ENCODE measurements at regions not wholly inside any gene's neighbourhood (a gene's known extent, or its start where the extent isn't known, plus 50 kb on each side); places are given as distances from the start of the nearest gene placed in this dataset.

DNA sequence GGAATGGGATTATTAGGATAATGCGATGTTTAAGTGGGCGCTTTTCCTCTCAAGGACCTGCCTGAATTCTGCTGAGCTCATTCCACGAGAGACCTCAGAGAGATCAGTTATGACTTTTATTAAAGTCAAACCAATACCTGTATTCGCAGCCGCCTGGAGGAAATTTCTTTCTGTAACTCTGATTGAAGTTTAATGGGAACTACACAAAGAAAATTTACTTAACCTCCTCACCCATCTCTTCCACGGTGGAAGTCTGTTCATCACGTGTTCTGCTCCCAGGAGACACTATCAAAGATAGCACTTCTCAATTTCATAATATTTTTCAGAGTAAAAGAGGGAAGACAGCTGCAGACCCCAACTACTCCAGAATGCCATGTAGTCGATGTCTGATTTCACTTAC, 334.7 kb upstream of the POU3F1 start:
- TF ChIP-seq CTCF (IDR thresholded peaks at IDR 0.05) (no peak), POLR2A (IDR thresholded peaks at IDR 0.05) (no peak)
- Histone ChIP-seq H3K27ac (no peak overlapping the region), H3K9me3 (replicated peaks in 1 of 3) (no peaks in the 10 kb centered on the region), H3K4me1 (replicated peaks in 1 of 2) (no peaks in the 10 kb centered on the region), H3K4me3 (no peak overlapping the region), H3K36me3 (replicated peaks in 1 of 2) (no peaks in the 10 kb centered on the region), H3K27me3 (peaks cover 4% of the 10 kb centered on the region)
- intact Hi-C loops (cut with DNase I): no loop called here
- no peak for DNase-seq
- 55 to 60% (median 57%) methylated on average over 8 of the region's 8 CpGs for WGBS, 4 donors

DNA sequence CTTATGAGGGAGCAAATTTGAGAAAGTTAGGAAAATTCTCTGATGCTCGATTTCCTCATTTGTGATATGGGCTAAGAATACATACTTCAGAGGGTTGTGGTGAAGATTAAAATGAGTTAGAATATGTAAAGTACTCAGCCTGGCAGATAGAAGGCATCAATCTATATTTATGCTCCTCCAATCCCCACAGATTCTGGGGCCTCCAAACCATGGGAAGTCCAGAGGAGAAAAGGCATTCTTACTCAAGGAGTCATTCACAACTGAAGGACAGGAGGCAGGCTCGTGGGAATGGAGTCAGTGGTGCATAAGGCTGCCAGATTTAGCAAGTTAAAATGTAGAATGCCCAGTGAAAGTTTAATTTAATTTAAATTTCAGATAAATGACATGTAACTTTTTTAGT, 330.0 kb upstream of the POU3F1 start:
- Histone ChIP-seq H3K9me3 (replicated peaks in 1 of 3) (no peaks in the 10 kb centered on the region), H3K27me3 (peaks cover 2% of the 10 kb centered on the region), H3K4me3 (no peak overlapping the region), H3K36me3 (replicated peaks in 1 of 2) (no peaks in the 10 kb centered on the region), H3K27ac (no peak overlapping the region), H3K4me1 (replicated peaks in 1 of 2) (no peaks in the 10 kb centered on the region)
- 46 to 62% (median 58%) methylated on average over 2 of the region's 2 CpGs for WGBS, 4 donors
- TF ChIP-seq CTCF (IDR thresholded peaks at IDR 0.05) (no peak), POLR2A (IDR thresholded peaks at IDR 0.05) (no peak)
- intact Hi-C loops (cut with DNase I): no loop called here
- DNase-seq: no peak

GRCh38 chr1:38375035-38375434, 328.4 kb upstream of the POU3F1 start:
- Histone ChIP-seq H3K36me3 (replicated peaks in 1 of 2) (no peaks in the 10 kb centered on the region), H3K27ac (no peak overlapping the region), H3K9me3 (replicated peaks in 1 of 3) (no peaks in the 10 kb centered on the region), H3K4me3 (no peak overlapping the region), H3K27me3 (no peaks in the 10 kb centered on the region), H3K4me1 (replicated peaks in 1 of 2) (no peaks in the 10 kb centered on the region)
- no peak for DNase-seq
- TF ChIP-seq POLR2A (IDR thresholded peaks at IDR 0.05): no peak
- no peak for TF ChIP-seq CTCF (IDR thresholded peaks at IDR 0.05)
- WGBS, 4 donors: 37 to 45% (median 39%) methylated on average over 1 of the region's 1 CpG
- intact Hi-C loops (cut with DNase I): no loop called here

- no peak for DNase-seq
- Histone ChIP-seq H3K36me3 (replicated peaks in 1 of 2) (no peaks in the 10 kb centered on the region), H3K4me3 (no peak overlapping the region), H3K27me3 (no peaks in the 10 kb centered on the region), H3K9me3 (replicated peaks in 1 of 3) (no peaks in the 10 kb centered on the region), H3K27ac (no peak overlapping the region), H3K4me1 (replicated peaks in 1 of 2) (no peaks in the 10 kb centered on the region)
- intact Hi-C loops (cut with DNase I): no loop called here
- WGBS, 4 donors: 57 to 79% (median 67%) methylated on average over 1 of the region's 1 CpG
- no peak for TF ChIP-seq POLR2A (IDR thresholded peaks at IDR 0.05)
- no peak for TF ChIP-seq CTCF (IDR thresholded peaks at IDR 0.05)
Observed at GRCh38 chr1:38371505-38371844, 324.9 kb upstream of the POU3F1 start.

Data from adrenal gland (tissue), 9 donors.